H9 (cell line): ENCODE measurements at regions not wholly inside any gene's neighbourhood (a gene's known extent, or its start where the extent isn't known, plus 50 kb on each side); places are given as distances from the start of the nearest gene placed in this dataset.

Source experiments
- DNase-seq: peaks from one replicate; pipeline ENCODE4 v3.0.0-alpha.2; 2017
- H2AFZ ChIP-seq: one replicate; pipeline ENCODE4 v1.6.1; 2013; ENCODE audit warnings: mild to moderate bottlenecking, low read length, control low read depth, moderate library complexity
- H2AK5ac ChIP-seq: 2 replicates; pipeline ENCODE4 v1.6.1; 2013; ENCODE audit warnings: low read length, control low read depth, mixed read lengths; ENCODE audit not compliant: insufficient read length
- H2BK120ac ChIP-seq: one replicate; pipeline ENCODE4 v1.6.1; 2013; ENCODE audit warnings: low read depth, mild to moderate bottlenecking, low read length, control low read depth, inconsistent platforms; ENCODE audit not compliant: poor library complexity, severe bottlenecking
- H2BK12ac ChIP-seq: 2 replicates; pipeline ENCODE4 v1.6.1; 2013; ENCODE audit warnings: low read length, control low read depth, mixed read lengths, low read depth; ENCODE audit not compliant: insufficient read length
- H2BK15ac ChIP-seq: 2 replicates; pipeline ENCODE4 v1.6.1; 2013; ENCODE audit warnings: low read depth, low read length, control low read depth
- H2BK20ac ChIP-seq: one replicate; pipeline ENCODE4 v1.6.1; 2013; ENCODE audit warnings: low read depth, mild to moderate bottlenecking, low read length, control low read depth, inconsistent platforms; ENCODE audit not compliant: poor library complexity, severe bottlenecking
- H2BK5ac ChIP-seq: 2 replicates; pipeline ENCODE4 v1.6.1; 2013; ENCODE audit warnings: low read length, control low read depth, mixed read lengths; ENCODE audit not compliant: insufficient read length
- H3K14ac ChIP-seq: 2 replicates; pipeline ENCODE4 v1.6.1; 2013; ENCODE audit warnings: low read length, control low read depth; ENCODE audit not compliant: insufficient read depth
- H3K18ac ChIP-seq: 2 replicates; pipeline ENCODE4 v1.6.1; 2013; ENCODE audit warnings: low read depth, mild to moderate bottlenecking, mixed read lengths, low read length, control low read depth; ENCODE audit not compliant: insufficient read length
- H3K23ac ChIP-seq: 2 replicates; pipeline ENCODE4 v1.6.1; 2013; ENCODE audit warnings: low read length, control low read depth, mixed read lengths, low read depth; ENCODE audit not compliant: insufficient read length
- H3K23me2 ChIP-seq: 2 replicates; pipeline ENCODE4 v1.6.1; 2013; ENCODE audit warnings: low read depth, mild to moderate bottlenecking, mixed read lengths, low read length, control low read depth; ENCODE audit not compliant: insufficient read length, poor library complexity, severe bottlenecking
- H3K27ac ChIP-seq: 2 replicates; pipeline ENCODE4 v1.5.1; 2013; ENCODE audit warnings: low read length, control low read depth, mixed read lengths, low read depth; ENCODE audit not compliant: insufficient read length
- H3K27me3 ChIP-seq: 2 replicates; pipeline ENCODE4 v1.6.1; 2013; ENCODE audit warnings: low read length, control low read depth, inconsistent platforms; ENCODE audit not compliant: insufficient read depth
- H3K4ac ChIP-seq: 2 replicates; pipeline ENCODE4 v1.6.1; 2013; ENCODE audit warnings: low read depth, mild to moderate bottlenecking, control low read depth, inconsistent platforms, low read length, moderate library complexity
- H3K4me1 ChIP-seq: 2 replicates; pipeline ENCODE4 v1.6.1; 2013; ENCODE audit warnings: low read length, control low read depth, inconsistent platforms; ENCODE audit not compliant: insufficient read depth
- H3K4me2 ChIP-seq: 2 replicates; pipeline ENCODE4 v1.6.1; 2013; ENCODE audit warnings: low read length, control low read depth, mixed read lengths; ENCODE audit not compliant: insufficient read length, insufficient read depth
- H3K56ac ChIP-seq: 2 replicates; pipeline ENCODE4 v1.6.1; 2013; ENCODE audit warnings: low read depth, mild to moderate bottlenecking, mixed read lengths, low read length, control low read depth; ENCODE audit not compliant: insufficient read length
- H3K79me1 ChIP-seq: 2 replicates; pipeline ENCODE4 v1.6.1; 2013; ENCODE audit warnings: low read depth, mild to moderate bottlenecking, moderate library complexity, low read length, control low read depth, inconsistent platforms; ENCODE audit not compliant: insufficient read depth, poor library complexity, severe bottlenecking
- H3K79me2 ChIP-seq: 2 replicates; pipeline ENCODE4 v1.6.1; 2013; ENCODE audit warnings: low read length, control low read depth, inconsistent platforms; ENCODE audit not compliant: insufficient read depth
- H3K9ac ChIP-seq: 2 replicates; pipeline ENCODE4 v1.6.1; 2013; ENCODE audit warnings: low read length, control low read depth, mixed read lengths; ENCODE audit not compliant: insufficient read length; ENCODE audit errors: extremely low read depth
- H3K9me3 ChIP-seq: one replicate; pipeline ENCODE4 v1.6.1; 2013; ENCODE audit warnings: low read depth, low read length, inconsistent platforms; ENCODE audit not compliant: control insufficient read depth
- H3T11ph ChIP-seq: one replicate; pipeline ENCODE4 v1.6.1; 2013; ENCODE audit warnings: mild to moderate bottlenecking, low read length, control low read depth, inconsistent platforms
- H4K20me1 ChIP-seq: one replicate; pipeline ENCODE4 v1.6.1; 2013; ENCODE audit not compliant: control insufficient read depth, insufficient read length, insufficient read depth
- H4K5ac ChIP-seq: 2 replicates; pipeline ENCODE4 v1.6.1; 2013; ENCODE audit warnings: low read depth, mild to moderate bottlenecking, mixed read lengths, low read length, control low read depth; ENCODE audit not compliant: insufficient read length
- H4K8ac ChIP-seq: replicated peaks from 2 replicates; pipeline ENCODE4 v1.6.1; 2013; ENCODE audit warnings: low read length, control low read depth, mixed read lengths, low read depth; ENCODE audit not compliant: insufficient read length
- H4K91ac ChIP-seq: 2 replicates; pipeline ENCODE4 v1.6.1; 2013; ENCODE audit warnings: low read depth, mild to moderate bottlenecking, moderate library complexity, mixed read lengths, low read length, control low read depth; ENCODE audit not compliant: insufficient read length
- H3K27ac Mint-ChIP-seq, 3 experiments: 2 replicates in 2 of 3; 3 replicates in 1 of 3; pipeline ENCODE4 v1.8.0; 2020 to 2021; ENCODE audit warnings: mixed read lengths in 3 of 3, mild to moderate bottlenecking in 1 of 3, moderate library complexity in 1 of 3
- H3K27me3 Mint-ChIP-seq: 2 replicates; pipeline ENCODE4 v1.8.0; 2021; ENCODE audit warnings: low read depth, mild to moderate bottlenecking, moderate library complexity, mixed read lengths
- H3K36me3 Mint-ChIP-seq, 3 experiments: 2 replicates in 2 of 3; 3 replicates in 1 of 3; pipeline ENCODE4 v1.8.0; 2020 to 2021; ENCODE audit warnings: low read depth in 3 of 3, mixed read lengths in 3 of 3; ENCODE audit not compliant: insufficient read depth in 1 of 3
- H3K4me1 Mint-ChIP-seq, 2 experiments: 2 replicates each; pipeline ENCODE4 v1.8.0; 2020; ENCODE audit warnings: mixed read lengths in 2 of 2
- H3K4me3 Mint-ChIP-seq, 2 experiments: 2 replicates in 1 of 2; 3 replicates in 1 of 2; pipeline ENCODE4 v1.8.0; 2020 to 2021; ENCODE audit warnings: mild to moderate bottlenecking in 2 of 2, mixed read lengths in 2 of 2, moderate library complexity in 1 of 2
- H3K9me3 Mint-ChIP-seq, 2 experiments: 2 replicates in 1 of 2; 3 replicates in 1 of 2; pipeline ENCODE4 v1.8.0; 2020; ENCODE audit warnings: mild to moderate bottlenecking in 2 of 2, mixed read lengths in 2 of 2, moderate library complexity in 1 of 2
- CTCF ChIP-seq: fragments of 200-600 bp; sonication (generic); conservative IDR thresholded peaks from 3 replicates; pipeline ENCODE4 v1.8.0; 2021; ENCODE audit warnings: antibody characterized with exemption, mild to moderate bottlenecking
- WGBS: extraction: QIAGEN DNeasy Blood & Tissue Kit; methylation state at CpG from one replicate; pipeline ENCODE4 v1.1.7; 2013; ENCODE audit warnings: missing lambda C conversion rate, low lambda C conversion rate, mixed read lengths; ENCODE audit not compliant: insufficient read length; ENCODE audit errors: extremely low coverage; 5-methylcytosine and 5-hydroxymethylcytosine counted together

DNA sequence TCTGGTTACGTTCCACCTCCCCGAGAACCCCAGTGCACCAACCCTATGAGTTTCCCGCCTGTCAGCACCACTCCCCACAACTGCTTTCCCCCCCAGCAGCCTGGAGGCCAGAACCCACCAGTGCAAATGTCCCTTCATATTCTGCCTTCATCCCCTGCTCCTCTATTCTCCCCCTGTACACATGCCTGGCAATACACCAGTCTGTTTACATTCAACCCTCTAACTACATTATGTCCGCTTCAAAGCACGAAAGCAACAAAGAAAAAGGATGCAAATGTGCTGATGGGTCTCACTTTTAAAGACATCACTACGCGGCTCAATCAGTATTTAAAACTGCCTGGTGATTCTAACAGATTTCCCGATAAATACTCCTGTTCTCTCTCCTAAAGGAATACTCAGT, 126.7 kb upstream of the SORBS2 start:
- Histone ChIP-seq H3K79me2 (no peaks in the 10 kb centered on the region), H4K8ac (no peak overlapping the region), H3K18ac (no peak overlapping the region), H3K14ac (no peak overlapping the region), H4K91ac (no peak overlapping the region), H2BK120ac (no peak overlapping the region), H3K23me2 (no peaks in the 10 kb centered on the region), H3K4ac (no peak overlapping the region), H3K27ac (no peak overlapping the region), H3K79me1 (no peaks in the 10 kb centered on the region), H3K23ac (no peak overlapping the region), H3K27me3 (no peaks in the 10 kb centered on the region), H3K4me1 (no peaks in the 10 kb centered on the region; the same call in 1 of the 2 replicates), H3K9me3 (no peaks in the 10 kb centered on the region), H3K4me2 (no peak overlapping the region), H3K56ac (no peak overlapping the region), H2AFZ (no peak overlapping the region), H3K9ac (no peak overlapping the region), H2BK5ac (no peak overlapping the region), H2BK12ac (no peak overlapping the region), H4K20me1 (no peaks in the 10 kb centered on the region), H2BK20ac (no peak overlapping the region), H3T11ph (no peak overlapping the region), H2BK15ac (no peak overlapping the region), H2AK5ac (no peak overlapping the region), H4K5ac (no peak overlapping the region)
- Mint-ChIP-seq H3K27ac (no peak overlapping the region), H3K36me3 (no peaks in the 10 kb centered on the region), H3K4me1 (peaks cover 10 to 11% of the 10 kb centered on the region in 2 experiments; a peak in 3 of 4 replicates), H3K4me3 (no peak overlapping the region), H3K27me3 (no peaks in the 10 kb centered on the region), H3K9me3 (no peaks in the 10 kb centered on the region)
- WGBS = no CpG with 5 or more reads among the region's 8 CpGs
- no peak for TF ChIP-seq CTCF
- no peak for DNase-seq
